ENCODE measurements at regions not wholly inside any gene's neighbourhood (a gene's known extent, or its start where the extent isn't known, plus 50 kb on each side); places are given as distances from the start of the nearest gene placed in this dataset.

- TF ChIP-seq REST (IDR thresholded peaks at IDR 0.05) (no peak), TAF1 (conservative IDR thresholded peaks at IDR 0.05) (no peak), ATF3 (IDR thresholded peaks at IDR 0.05) (no peak), YY1 (IDR thresholded peaks at IDR 0.05) (no peak)
Measured at GRCh38 chr17:71632328-71632727, 488.5 kb upstream of the SOX9 start (continued).

GRCh38 chr17:71633391-71633849 lies 487.4 kb upstream of the SOX9 start:
- Histone ChIP-seq H3K9me3 (ENCODE audit: control insufficient read depth in 4 of 4, low read length in 3 of 4) (no peaks in the 10 kb centered on the region), H3K27me3 (ENCODE audit: control insufficient read depth in 4 of 4, insufficient read depth in 4 of 4, low read length in 3 of 4) (peaks cover 0 to 2% (median 0%) of the 10 kb centered on the region in 4 donors), H3K36me3 (ENCODE audit: control insufficient read depth in 4 of 4, insufficient read depth in 3 of 4, low read depth in 1 of 4, low read length in 3 of 4) (no peaks in the 10 kb centered on the region), H3K4me1 (ENCODE audit: control insufficient read depth in 4 of 4, insufficient read depth in 4 of 4, low read length in 3 of 4) (no peaks in the 10 kb centered on the region), H3K9ac (ENCODE audit: low read depth in 1 of 2, low read length in 2 of 2) (no peak overlapping the region), H3K4me3 (ENCODE audit: low read depth in 1 of 3, low read length in 3 of 3) (no peak overlapping the region), H3K27ac (ENCODE audit: low read depth in 1 of 2, low read length in 2 of 2) (no peak overlapping the region)
- no peak for DNase-seq (ENCODE audit: low spot score)
- no peak for TF ChIP-seq FOXA2 (IDR thresholded peaks at IDR 0.05)
- no peak for TF ChIP-seq EGR1 (IDR thresholded peaks at IDR 0.05; ENCODE audit: low read depth in 2 of 2)
- no peak for TF ChIP-seq JUND (IDR thresholded peaks at IDR 0.05)
- TF ChIP-seq REST (IDR thresholded peaks at IDR 0.05) = no peak
- TF ChIP-seq NR2F2 (IDR thresholded peaks at IDR 0.05) = no peak
- TF ChIP-seq ZBTB33 (IDR thresholded peaks at IDR 0.05) = no peak
- no peak for TF ChIP-seq HNF4G (IDR thresholded peaks at IDR 0.05)
- no peak for TF ChIP-seq MAX (IDR thresholded peaks at IDR 0.05)
- TF ChIP-seq YY1 (IDR thresholded peaks at IDR 0.05) = no peak
- no peak for TF ChIP-seq CTCF (IDR thresholded peaks at IDR 0.05; ENCODE audit: low read depth, low read length, missing input control)
- no peak for TF ChIP-seq GABPA (IDR thresholded peaks at IDR 0.05 in 1 of 2, conservative IDR thresholded peaks at IDR 0.05 in 1 of 2)
- TF ChIP-seq HNF4A (conservative IDR thresholded peaks at IDR 0.05) = no peak
- no peak for TF ChIP-seq SP1 (IDR thresholded peaks at IDR 0.05)
- TF ChIP-seq TAF1 (conservative IDR thresholded peaks at IDR 0.05) = no peak
- no peak for TF ChIP-seq FOXA1 (IDR thresholded peaks at IDR 0.05)
- TF ChIP-seq RAD21 (IDR thresholded peaks at IDR 0.05) = no peak
- no peak for TF ChIP-seq RXRA (IDR thresholded peaks at IDR 0.05)
- 50% methylated on average over 4 of the region's 4 CpGs for WGBS

All from liver (tissue), 8 donors.